ENCODE measurements at regions not wholly inside any gene's neighbourhood (a gene's known extent, or its start where the extent isn't known, plus 50 kb on each side); places are given as distances from the start of the nearest gene placed in this dataset.

DNA sequence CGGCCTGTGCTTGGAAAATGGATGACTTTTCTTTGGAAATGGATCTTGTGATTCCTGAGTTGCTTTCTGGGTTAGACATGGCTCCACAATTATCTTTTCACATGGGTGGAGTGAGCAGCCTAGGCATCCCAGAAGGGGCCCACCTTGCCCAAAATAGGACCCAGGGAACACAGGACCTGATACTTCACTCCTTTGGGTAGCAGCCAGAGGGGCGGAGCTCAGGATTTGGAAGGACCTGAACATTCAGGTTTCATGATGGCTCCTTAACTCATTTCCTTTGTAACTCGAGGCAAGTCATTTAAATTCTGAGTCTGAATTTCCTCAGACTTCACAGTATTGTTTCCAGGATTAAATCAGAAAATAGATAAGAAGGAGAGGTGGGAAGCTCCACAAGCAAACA lies 178.3 kb upstream of the ZMIZ1 start:
- Mint-ChIP-seq H3K9me3 (ENCODE audit: unreplicated experiment) (no peaks in the 10 kb centered on the region), H3K27me3 (ENCODE audit: unreplicated experiment) (no peaks in the 10 kb centered on the region), H3K36me3 (ENCODE audit: low read depth, unreplicated experiment) (no peaks in the 10 kb centered on the region), H3K27ac (ENCODE audit: unreplicated experiment) (no peak overlapping the region), H3K4me3 (ENCODE audit: unreplicated experiment) (no peak overlapping the region), H3K4me1 (ENCODE audit: unreplicated experiment) (peaks cover 20% of the 10 kb centered on the region)
- DNase-seq (ENCODE audit: low spot score) = no peak
- TF ChIP-seq, protein P1, sequence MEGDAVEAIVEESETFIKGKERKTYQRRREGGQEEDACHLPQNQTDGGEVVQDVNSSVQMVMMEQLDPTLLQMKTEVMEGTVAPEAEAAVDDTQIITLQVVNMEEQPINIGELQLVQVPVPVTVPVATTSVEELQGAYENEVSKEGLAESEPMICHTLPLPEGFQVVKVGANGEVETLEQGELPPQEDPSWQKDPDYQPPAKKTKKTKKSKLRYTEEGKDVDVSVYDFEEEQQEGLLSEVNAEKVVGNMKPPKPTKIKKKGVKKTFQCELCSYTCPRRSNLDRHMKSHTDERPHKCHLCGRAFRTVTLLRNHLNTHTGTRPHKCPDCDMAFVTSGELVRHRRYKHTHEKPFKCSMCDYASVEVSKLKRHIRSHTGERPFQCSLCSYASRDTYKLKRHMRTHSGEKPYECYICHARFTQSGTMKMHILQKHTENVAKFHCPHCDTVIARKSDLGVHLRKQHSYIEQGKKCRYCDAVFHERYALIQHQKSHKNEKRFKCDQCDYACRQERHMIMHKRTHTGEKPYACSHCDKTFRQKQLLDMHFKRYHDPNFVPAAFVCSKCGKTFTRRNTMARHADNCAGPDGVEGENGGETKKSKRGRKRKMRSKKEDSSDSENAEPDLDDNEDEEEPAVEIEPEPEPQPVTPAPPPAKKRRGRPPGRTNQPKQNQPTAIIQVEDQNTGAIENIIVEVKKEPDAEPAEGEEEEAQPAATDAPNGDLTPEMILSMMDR (IDR thresholded peaks at IDR 0.05; ENCODE audit: unreplicated experiment) = no peak

DNA sequence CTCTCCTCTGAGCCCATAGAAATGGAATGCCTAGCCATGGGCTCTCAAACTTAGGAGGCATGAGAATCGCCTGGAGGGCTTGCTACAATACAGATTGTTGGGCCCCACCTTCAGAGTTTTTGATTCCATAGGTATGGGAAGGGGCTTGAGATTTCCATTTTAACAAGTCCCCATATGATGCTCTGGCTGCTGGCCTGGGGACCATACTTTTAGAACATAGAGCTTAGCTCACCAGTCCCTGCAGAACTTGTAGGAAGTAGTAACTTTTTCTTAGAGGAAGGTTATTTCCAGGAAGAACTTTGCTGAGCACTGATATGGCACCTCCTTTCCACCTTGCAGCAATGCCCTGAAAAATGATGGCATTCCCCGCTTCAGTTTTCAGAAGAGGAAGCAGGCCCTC lies 177.0 kb upstream of the ZMIZ1 start:
- Mint-ChIP-seq H3K27me3 (ENCODE audit: unreplicated experiment) (no peaks in the 10 kb centered on the region), H3K4me3 (ENCODE audit: unreplicated experiment) (no peak overlapping the region), H3K9me3 (ENCODE audit: unreplicated experiment) (no peaks in the 10 kb centered on the region), H3K36me3 (ENCODE audit: low read depth, unreplicated experiment) (no peaks in the 10 kb centered on the region), H3K27ac (ENCODE audit: unreplicated experiment) (no peak overlapping the region), H3K4me1 (ENCODE audit: unreplicated experiment) (peaks cover 20% of the 10 kb centered on the region)
- TF ChIP-seq, protein P1 (IDR thresholded peaks at IDR 0.05; ENCODE audit: unreplicated experiment) = no peak
- no peak for DNase-seq (ENCODE audit: low spot score)

DNA sequence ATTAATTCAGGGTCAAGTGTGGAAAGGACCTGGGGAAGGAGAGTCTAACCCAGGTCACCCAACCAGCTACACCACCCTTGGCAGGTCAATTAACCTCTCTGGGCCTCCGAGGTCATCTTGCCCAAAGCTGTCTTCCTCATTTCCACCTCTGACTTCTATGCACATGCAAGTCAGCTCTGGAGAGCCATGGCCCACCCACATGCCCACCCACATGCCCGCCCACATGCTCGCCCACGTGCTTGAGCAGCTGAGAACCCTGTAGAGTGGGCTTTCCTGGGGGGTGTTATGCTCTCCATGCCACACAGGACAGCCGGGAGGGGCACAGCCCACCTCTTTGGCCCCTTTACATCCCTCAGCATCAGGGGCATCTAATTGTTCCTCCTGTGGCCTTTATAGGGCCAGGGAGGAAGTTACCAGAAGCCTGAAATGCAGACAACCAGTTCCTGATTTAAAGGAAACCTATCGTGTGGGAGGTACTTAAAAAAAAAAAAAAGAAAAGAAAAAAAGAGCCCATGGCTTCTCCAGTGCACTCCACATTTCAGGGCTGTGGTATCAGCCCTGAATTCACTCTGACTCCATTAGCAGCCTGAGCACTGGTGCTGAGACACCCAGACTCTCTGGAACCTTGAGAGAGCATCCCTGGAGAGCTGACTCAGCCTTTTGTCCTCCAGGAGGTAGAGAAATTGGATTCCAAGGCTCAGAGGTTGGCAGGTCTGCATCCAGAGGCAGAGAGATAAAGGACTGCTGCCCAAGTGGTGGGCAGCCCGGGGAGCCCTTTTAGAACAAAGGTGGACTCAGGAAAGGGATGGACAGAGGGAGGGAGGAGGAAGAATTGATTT lies 176.2 kb upstream of the ZMIZ1 start:
- H3K27me3 Mint-ChIP-seq (ENCODE audit: unreplicated experiment) = no peaks in the 10 kb centered on the region
- no peak for DNase-seq (ENCODE audit: low spot score)
- peaks cover 20% of the 10 kb centered on the region for H3K4me1 Mint-ChIP-seq (ENCODE audit: unreplicated experiment)
- H3K27ac Mint-ChIP-seq (ENCODE audit: unreplicated experiment) = no peak overlapping the region
- no peaks in the 10 kb centered on the region for H3K9me3 Mint-ChIP-seq (ENCODE audit: unreplicated experiment)
- H3K4me3 Mint-ChIP-seq (ENCODE audit: unreplicated experiment) = no peak overlapping the region
- TF ChIP-seq, protein P1 (IDR thresholded peaks at IDR 0.05; ENCODE audit: unreplicated experiment) = no peak
- H3K36me3 Mint-ChIP-seq (ENCODE audit: low read depth, unreplicated experiment) = no peaks in the 10 kb centered on the region

DNA sequence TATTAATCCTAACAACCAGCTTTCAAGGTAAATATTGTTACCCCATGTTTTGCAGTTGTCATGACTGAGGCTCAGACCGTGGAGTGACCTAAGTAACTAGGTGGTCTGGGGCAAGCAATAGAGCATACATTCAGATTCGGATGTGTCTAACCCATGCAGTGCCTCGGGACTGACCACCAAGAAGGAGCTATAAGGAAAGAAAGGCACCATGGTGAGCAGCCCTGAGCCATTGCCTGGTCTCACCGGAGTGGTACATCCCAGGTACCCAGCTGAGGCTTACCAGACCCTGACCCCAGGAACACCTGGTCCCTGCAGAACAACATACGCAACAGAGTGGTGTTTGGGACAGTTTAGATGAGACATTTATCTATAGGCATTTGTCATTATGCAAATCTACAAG lies 175.5 kb upstream of the ZMIZ1 start:
- TF ChIP-seq, protein P1 (IDR thresholded peaks at IDR 0.05; ENCODE audit: unreplicated experiment) = no peak
- DNase-seq (ENCODE audit: low spot score) = no peak
- no peaks in the 10 kb centered on the region for H3K36me3 Mint-ChIP-seq (ENCODE audit: low read depth, unreplicated experiment)
- H3K27me3 Mint-ChIP-seq (ENCODE audit: unreplicated experiment) = no peaks in the 10 kb centered on the region
- peaks cover 20% of the 10 kb centered on the region for H3K4me1 Mint-ChIP-seq (ENCODE audit: unreplicated experiment)
- no peak overlapping the region for H3K4me3 Mint-ChIP-seq (ENCODE audit: unreplicated experiment)
- no peak overlapping the region for H3K27ac Mint-ChIP-seq (ENCODE audit: unreplicated experiment)
- H3K9me3 Mint-ChIP-seq (ENCODE audit: unreplicated experiment) = no peaks in the 10 kb centered on the region

DNA sequence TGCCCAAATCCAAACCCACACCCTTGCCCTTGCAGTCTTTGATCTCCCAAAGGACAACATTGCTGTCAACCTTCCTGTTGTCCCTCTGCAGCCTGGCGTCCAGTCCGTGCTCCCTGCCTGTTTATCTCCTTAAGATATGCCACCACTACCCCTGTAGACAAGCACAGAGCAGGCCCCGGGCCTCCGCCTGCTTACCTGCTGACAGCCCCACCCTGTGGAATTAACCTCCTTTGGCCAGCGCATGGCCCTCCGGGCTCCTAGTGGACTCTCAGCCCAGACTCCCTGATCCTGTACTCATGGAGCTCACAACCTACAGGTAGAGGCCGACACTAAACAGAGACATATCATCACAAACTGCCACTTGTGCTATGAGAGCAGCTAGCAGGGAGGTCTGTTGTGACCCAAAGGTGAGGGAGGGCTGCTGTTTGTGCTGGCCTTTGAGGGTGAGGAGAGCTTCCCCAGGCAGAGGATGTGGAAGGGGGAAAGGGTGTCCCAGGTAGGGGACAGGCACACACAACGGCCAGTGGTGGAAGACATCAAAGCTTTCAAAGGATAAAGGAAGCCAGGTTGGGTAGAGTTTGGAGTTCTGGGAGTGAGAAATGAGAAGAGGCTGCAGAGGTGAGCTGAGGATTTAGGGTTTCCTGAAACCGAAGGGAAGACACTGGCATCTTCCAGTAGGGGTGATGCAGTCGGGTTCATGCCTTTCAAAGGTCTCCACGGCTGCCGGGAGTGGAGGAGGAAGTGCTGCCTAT lies 174.5 kb upstream of the ZMIZ1 start:
- H3K27ac Mint-ChIP-seq (ENCODE audit: unreplicated experiment) = no peak overlapping the region
- no peaks in the 10 kb centered on the region for H3K9me3 Mint-ChIP-seq (ENCODE audit: unreplicated experiment)
- H3K4me1 Mint-ChIP-seq (ENCODE audit: unreplicated experiment) = peaks cover 20% of the 10 kb centered on the region
- DNase-seq (ENCODE audit: low spot score) = no peak
- no peak overlapping the region for H3K4me3 Mint-ChIP-seq (ENCODE audit: unreplicated experiment)
- H3K27me3 Mint-ChIP-seq (ENCODE audit: unreplicated experiment) = no peaks in the 10 kb centered on the region
- TF ChIP-seq, protein P1 (IDR thresholded peaks at IDR 0.05; ENCODE audit: unreplicated experiment) = no peak
- no peaks in the 10 kb centered on the region for H3K36me3 Mint-ChIP-seq (ENCODE audit: low read depth, unreplicated experiment)
